H1 (cell line): ENCODE measurements at regions not wholly inside any gene's neighbourhood (a gene's known extent, or its start where the extent isn't known, plus 50 kb on each side); places are given as distances from the start of the nearest gene placed in this dataset.

Source experiments
- CTCF ChIA-PET: fragments of 300-600 bp; sonication (Branson Sonifier 250); formaldehyde crosslinking; loops from one replicate; lab custom pipeline; 2021; ENCODE audit not compliant: partially characterized antibody; lab: Charles Lee
- POLR2A ChIA-PET: fragments of 300-600 bp; sonication (Branson Sonifier 250); formaldehyde crosslinking; loops from one replicate; lab custom pipeline; 2021; ENCODE audit warnings: inconsistent platforms; ENCODE audit not compliant: partially characterized antibody; lab: Charles Lee
- DNase-seq, 2 experiments: peaks; one replicate each; pipeline versions ENCODE4 v3.0.0 to v3.0.0-alpha.2; 2010 to 2022; ENCODE audit warnings: low spot score in 2 of 2, low read depth in 1 of 2, mixed read lengths in 1 of 2
- FAIRE-seq: peaks from 2 replicates; lab custom pipeline; 2011; peaks lifted over from hg19 to GRCh38; lab: Jason Lieb, UNC
- H2AFZ ChIP-seq: 2 replicates; pipeline ENCODE4 v1.8.1; 2012; ENCODE audit warnings: low read length, inconsistent platforms
- H2AK5ac ChIP-seq: 2 replicates; pipeline ENCODE4 v1.6.1; 2013; ENCODE audit warnings: low read depth, low read length
- H2BK120ac ChIP-seq: replicated peaks from 2 replicates; pipeline ENCODE3; 2013; ENCODE audit warnings: low read depth, low read length, inconsistent platforms
- H2BK12ac ChIP-seq: 2 replicates; pipeline ENCODE4 v1.6.1; 2013; ENCODE audit warnings: low read depth, low read length
- H2BK15ac ChIP-seq: 2 replicates; pipeline ENCODE4 v1.6.1; 2013; ENCODE audit warnings: low read length
- H2BK20ac ChIP-seq: 2 replicates; pipeline ENCODE4 v1.6.1; 2013; ENCODE audit warnings: low read length
- H2BK5ac ChIP-seq: 2 replicates; pipeline ENCODE4 v1.6.1; 2013; ENCODE audit warnings: low read depth, low read length
- H3K14ac ChIP-seq: 2 replicates; pipeline ENCODE4 v1.6.1; 2013; ENCODE audit warnings: inconsistent platforms; ENCODE audit not compliant: insufficient read length
- H3K18ac ChIP-seq: 2 replicates; pipeline ENCODE4 v1.6.1; 2013; ENCODE audit warnings: low read length; ENCODE audit errors: extremely low read depth
- H3K23ac ChIP-seq: 2 replicates; pipeline ENCODE4 v1.6.1; 2013; ENCODE audit warnings: inconsistent platforms; ENCODE audit not compliant: insufficient read length
- H3K23me2 ChIP-seq: 2 replicates; pipeline ENCODE4 v1.6.1; 2013; ENCODE audit warnings: low read depth, low read length
- H3K27ac ChIP-seq: 2 replicates; pipeline ENCODE4 v1.6.1; 2011; ENCODE audit warnings: low read depth, low read length, inconsistent platforms
- H3K27me3 ChIP-seq, 4 experiments: replicated peaks in 1 of 4; 1 replicate in 1 of 4; 2 replicates in 3 of 4; pipeline versions ENCODE4 v1.6.1 to v1.8.1; 2011 to 2013; ENCODE audit warnings: low read length in 3 of 4, mild to moderate bottlenecking in 3 of 4, inconsistent platforms in 2 of 4, mixed read lengths in 2 of 4, moderate library complexity in 1 of 4; ENCODE audit not compliant: control insufficient read depth in 3 of 4, insufficient read depth in 3 of 4; ENCODE audit errors: extremely low read depth in 1 of 4
- H3K36me3 ChIP-seq, 4 experiments: 2 replicates each; pipeline versions ENCODE4 v1.6.1 to v1.8.1; 2011 to 2013; ENCODE audit warnings: mild to moderate bottlenecking in 4 of 4, low read length in 3 of 4, moderate library complexity in 2 of 4, control low read depth in 1 of 4, inconsistent platforms in 1 of 4; ENCODE audit not compliant: insufficient read depth in 4 of 4, control insufficient read depth in 2 of 4
- H3K4ac ChIP-seq: replicated peaks from 2 replicates; pipeline ENCODE3; 2013; ENCODE audit warnings: low read length, low read depth, mixed read lengths, inconsistent platforms; ENCODE audit not compliant: insufficient read length
- H3K4me1 ChIP-seq, 4 experiments: replicated peaks in 1 of 4; 1 replicate in 1 of 4; 2 replicates in 3 of 4; pipeline versions ENCODE4 v1.6.1 to v1.8.1; 2011 to 2013; ENCODE audit warnings: low read length in 3 of 4, inconsistent platforms in 2 of 4, mixed read lengths in 1 of 4; ENCODE audit not compliant: insufficient read depth in 4 of 4, control insufficient read depth in 3 of 4
- H3K4me2 ChIP-seq, 2 experiments: 2 replicates each; pipeline versions ENCODE4 v1.6.1 to v1.8.1; 2011 to 2013; ENCODE audit warnings: low read depth in 2 of 2, low read length in 2 of 2, control low read depth in 1 of 2, inconsistent platforms in 1 of 2, mild to moderate bottlenecking in 1 of 2; ENCODE audit not compliant: insufficient read depth in 1 of 2
- H3K4me3 ChIP-seq, 4 experiments: fragments of 200-600, 300-600 bp in 1 of 4; sonication (generic), shearing (Covaris generic), sonication (Bioruptor Twin) in 1 of 4; 2 replicates each; pipeline versions ENCODE4 v1.5.1 to v1.8.1; 2011 to 2016; ENCODE audit warnings: low read length in 4 of 4, low read depth in 3 of 4, control low read depth in 2 of 4, inconsistent platforms in 2 of 4, mild to moderate bottlenecking in 2 of 4, mixed read lengths in 1 of 4, moderate library complexity in 1 of 4; ENCODE audit not compliant: insufficient read depth in 2 of 4; ENCODE audit errors: extremely low read depth in 1 of 4
- H3K56ac ChIP-seq: replicated peaks from 2 replicates; pipeline ENCODE3; 2013; ENCODE audit warnings: low read depth, mild to moderate bottlenecking, mixed read lengths, low read length, inconsistent platforms; ENCODE audit not compliant: insufficient read length
- H3K79me1 ChIP-seq: 2 replicates; pipeline ENCODE4 v1.6.1; 2013; ENCODE audit warnings: low read depth, low read length, control low read depth
- H3K79me2 ChIP-seq, 2 experiments: 2 replicates each; pipeline versions ENCODE4 v1.6.1 to v1.8.1; 2012 to 2013; ENCODE audit warnings: low read length in 2 of 2, mild to moderate bottlenecking in 2 of 2, inconsistent platforms in 1 of 2; ENCODE audit not compliant: insufficient read depth in 2 of 2, control insufficient read depth in 1 of 2
- H3K9ac ChIP-seq, 4 experiments: replicated peaks in 1 of 4; 1 replicate in 1 of 4; 2 replicates in 3 of 4; pipeline versions ENCODE4 v1.6.1 to v1.8.1; 2011 to 2013; ENCODE audit warnings: low read depth in 3 of 4, low read length in 3 of 4, control low read depth in 2 of 4, mild to moderate bottlenecking in 2 of 4, moderate library complexity in 2 of 4, inconsistent platforms in 1 of 4; ENCODE audit errors: extremely low read depth in 1 of 4
- H3K9me3 ChIP-seq, 2 experiments: 2 replicates each; pipeline versions ENCODE4 v1.6.1 to v1.8.1; 2012 to 2013; ENCODE audit warnings: mild to moderate bottlenecking in 2 of 2, moderate library complexity in 2 of 2, control low read depth in 1 of 2, inconsistent platforms in 1 of 2, low read depth in 1 of 2, low read length in 1 of 2, mixed read lengths in 1 of 2; ENCODE audit not compliant: insufficient read depth in 2 of 2
- H4K20me1 ChIP-seq, 2 experiments: replicated peaks in 1 of 2; 2 replicates each; pipeline versions ENCODE3 to v1.8.1; 2011 to 2013; ENCODE audit warnings: inconsistent platforms in 2 of 2, low read length in 2 of 2, mild to moderate bottlenecking in 1 of 2; ENCODE audit not compliant: insufficient read depth in 2 of 2, control insufficient read depth in 1 of 2
- H4K5ac ChIP-seq: 2 replicates; pipeline ENCODE4 v1.6.1; 2013; ENCODE audit warnings: low read length, low read depth, mixed read lengths, inconsistent platforms; ENCODE audit not compliant: insufficient read length
- H4K8ac ChIP-seq: 2 replicates; pipeline ENCODE4 v1.8.0; 2013; ENCODE audit warnings: mild to moderate bottlenecking, moderate library complexity, low read length, inconsistent platforms; ENCODE audit not compliant: insufficient read depth; ENCODE audit errors: extremely low read depth
- H4K91ac ChIP-seq: replicated peaks from 2 replicates; pipeline ENCODE3; 2013; ENCODE audit warnings: low read length, mixed read lengths, inconsistent platforms; ENCODE audit not compliant: insufficient read length
- BACH1 ChIP-seq: IDR thresholded peaks from 2 replicates; pipeline ENCODE4 v1.6.1; 2012; ENCODE audit warnings: low read length, improper control_type of control experiment
- BRCA1 ChIP-seq: IDR thresholded peaks from 2 replicates; pipeline ENCODE4 v1.6.1; 2012; ENCODE audit warnings: low read depth, low read length, improper control_type of control experiment
- CEBPB ChIP-seq: IDR thresholded peaks from 2 replicates; pipeline ENCODE4 v1.6.1; 2012; ENCODE audit warnings: low read depth, low read length
- FOSL1 ChIP-seq: IDR thresholded peaks from 2 replicates; pipeline ENCODE4 v1.6.1; 2011; ENCODE audit warnings: mild to moderate bottlenecking, low read depth, low read length, moderate library complexity; ENCODE audit not compliant: insufficient read depth
- KDM1A ChIP-seq: fragments of 200-600, 300-600 bp; sonication (generic); IDR thresholded peaks from 2 replicates; pipeline ENCODE4 v1.7.1; 2016; ENCODE audit warnings: mild to moderate bottlenecking, low read length, borderline replicate concordance
- MAFK ChIP-seq: IDR thresholded peaks from 2 replicates; pipeline ENCODE4 v1.6.1; 2012; ENCODE audit warnings: low read depth, mild to moderate bottlenecking, improper control_type of control experiment, low read length
- POLR2A ChIP-seq, 2 experiments: IDR thresholded peaks; 1 replicate in 1 of 2; 2 replicates in 1 of 2; pipeline ENCODE4 v1.6.1; 2011; ENCODE audit warnings: low read depth in 2 of 2, low read length in 2 of 2, mild to moderate bottlenecking in 2 of 2; ENCODE audit errors: control extremely low read depth in 1 of 2
- RNF2 ChIP-seq: fragments of 200-900, 300-1000 bp; sonication (generic); IDR thresholded peaks from 2 replicates; pipeline ENCODE4 v1.7.1; 2016; ENCODE audit warnings: borderline replicate concordance, low read depth, mild to moderate bottlenecking, antibody characterized with exemption, low read length; ENCODE audit not compliant: poor library complexity, severe bottlenecking; ENCODE audit errors: missing control alignments
- WGBS, 2 experiments: shearing (Covaris generic) in 1 of 2; methylation state at CpG; one replicate each; pipeline versions ENCODE4 v1.1.6 to v1.1.7; 2013 to 2015; ENCODE audit warnings: low lambda C conversion rate in 2 of 2, mixed read lengths in 2 of 2, inconsistent platforms in 1 of 2, low coverage in 1 of 2, missing lambda C conversion rate in 1 of 2; ENCODE audit not compliant: insufficient replicate concordance in 2 of 2, insufficient coverage in 1 of 2, insufficient read length in 1 of 2; ENCODE audit errors: extremely low coverage in 1 of 2, missing lambda C conversion rate in 1 of 2; 5-methylcytosine and 5-hydroxymethylcytosine counted together

GRCh38 chr11:97684486-97685439 lies 1295.0 kb downstream of the JRKL start:
- no peak overlapping the region for H2BK20ac ChIP-seq
- H3K27me3 ChIP-seq = no peaks in the 10 kb centered on the region
- no peaks in the 10 kb centered on the region for H3K23me2 ChIP-seq
- H3K23ac ChIP-seq = no peak overlapping the region
- no peak overlapping the region for H3K27ac ChIP-seq
- H3K9me3 ChIP-seq = no peaks in the 10 kb centered on the region
- H2AFZ ChIP-seq = peak overlapping the region; percentile 97; the same call in 1 of the 2 replicates
- CTCF ChIA-PET = interaction anchor here (0.7 to 2.7 kb wide), 3 partner anchors 17 to 409 kb away, joined by 3 to 5 read pairs (median 4); no protein-coding TSS in a partner anchor
- H2BK15ac ChIP-seq = no peak overlapping the region
- H2BK5ac ChIP-seq = no peak overlapping the region
- H2AK5ac ChIP-seq = no peak overlapping the region
- peak overlapping the region; percentile 6 for H4K91ac ChIP-seq
- H4K20me1 ChIP-seq = no peaks in the 10 kb centered on the region
- H3K4me3 ChIP-seq = no peak overlapping the region
- H2BK12ac ChIP-seq = no peak overlapping the region
- H3K18ac ChIP-seq = no peak overlapping the region
- POLR2A ChIA-PET = no interaction called here
- WGBS, 2 experiments = 72% methylated on average over 5 of the region's 5 CpGs; no CpG with 5 or more reads in 1 of the 2 experiments
- no peaks in the 10 kb centered on the region for H3K79me2 ChIP-seq
- H3K4ac ChIP-seq = no peak overlapping the region
- FAIRE-seq = no peak
- no peak overlapping the region for H4K8ac ChIP-seq
- H3K79me1 ChIP-seq = no peaks in the 10 kb centered on the region
- no peak overlapping the region for H2BK120ac ChIP-seq
- H4K5ac ChIP-seq = no peak overlapping the region
- H3K4me1 ChIP-seq = no peaks in the 10 kb centered on the region; a peak in 2 of 7 replicates
- H3K56ac ChIP-seq = no peak overlapping the region
- no peaks in the 10 kb centered on the region for H3K36me3 ChIP-seq
- no peak overlapping the region for H3K4me2 ChIP-seq
- no peak overlapping the region for H3K14ac ChIP-seq
- no peak for TF ChIP-seq POLR2A (IDR thresholded peaks at IDR 0.05; ENCODE audit: control extremely low read depth in 1 of 2, low read depth in 2 of 2, low read length in 2 of 2)
- TF ChIP-seq BACH1 = no peak
- no peak for TF ChIP-seq BRCA1
- no peak for TF ChIP-seq KDM1A
- no peak for TF ChIP-seq FOSL1
- TF ChIP-seq RNF2 = no peak
- TF ChIP-seq CEBPB = no peak
- TF ChIP-seq MAFK = no peak
- DNase-seq = no peak
- no peak overlapping the region for H3K9ac ChIP-seq
